NCI-H1417 treated with DMSO at 0.1 percent for 48 hours (cell line): ENCODE measurements at regions not wholly inside any gene's neighbourhood (a gene's known extent, or its start where the extent isn't known, plus 50 kb on each side); places are given as distances from the start of the nearest gene placed in this dataset.
A peak's percentile ranks its signal among the peaks of the same experiment; 100 is the strongest.

Experiments used
- DNase-seq: peaks from one replicate; lab custom pipeline; 2025; lab: John Stamatoyannopoulos, UW

DNA sequence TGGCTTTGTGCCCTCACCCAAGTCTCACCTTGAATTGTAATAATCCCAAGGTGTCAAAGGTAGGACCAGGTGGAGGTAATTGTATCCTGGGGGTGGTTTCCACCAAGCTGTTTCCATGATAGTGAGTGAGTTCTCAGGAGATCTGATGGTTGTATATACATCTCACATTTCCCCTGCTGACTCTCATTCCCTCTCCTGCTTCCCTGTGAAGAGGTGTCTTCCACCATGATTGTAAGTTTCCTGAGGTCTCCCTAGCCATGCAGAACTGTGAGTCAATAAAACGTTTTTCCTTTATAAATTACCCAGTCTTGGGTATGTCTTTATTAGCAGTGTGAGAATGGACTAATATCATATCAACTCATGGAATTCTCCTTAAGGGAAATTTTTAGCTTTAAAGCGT is 302.6 kb downstream of the LIG4 start:
- no peak for DNase-seq

DNA sequence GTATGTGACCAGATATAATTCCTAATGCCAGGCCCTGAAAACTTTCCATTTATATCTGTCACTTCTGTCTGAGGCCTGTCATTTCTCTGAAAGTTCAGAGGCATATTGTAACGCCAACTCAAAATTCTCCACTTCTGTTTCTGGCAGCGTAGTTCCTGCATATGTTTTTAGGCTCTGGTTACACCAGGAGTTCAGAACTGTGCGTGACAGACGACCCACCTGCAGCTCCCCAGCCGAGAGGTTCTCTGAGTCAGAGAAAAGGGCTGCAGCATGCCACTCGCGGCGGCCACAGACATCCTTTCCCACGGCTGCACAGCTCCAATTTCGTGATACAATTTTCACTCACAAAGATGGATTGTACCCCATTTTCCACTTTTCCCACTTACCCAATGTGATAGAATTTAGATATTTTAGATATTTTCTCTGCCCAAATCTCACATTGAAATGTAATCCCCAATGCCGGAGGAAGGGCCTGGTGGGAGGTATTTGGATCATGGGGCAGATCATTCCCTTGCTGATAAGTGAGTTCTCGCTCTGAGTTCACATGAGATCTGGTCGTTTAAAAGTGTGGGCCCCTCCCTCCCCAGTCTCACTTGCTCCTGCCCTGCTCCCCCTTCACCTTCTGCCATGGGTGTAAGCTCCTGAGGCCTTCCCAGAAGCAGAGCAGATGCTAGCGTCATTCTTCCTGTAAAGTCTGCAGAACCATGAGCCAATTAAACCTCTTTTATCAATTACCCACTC is 308.1 kb downstream of the LIG4 start:
- DNase-seq: no peak

DNA sequence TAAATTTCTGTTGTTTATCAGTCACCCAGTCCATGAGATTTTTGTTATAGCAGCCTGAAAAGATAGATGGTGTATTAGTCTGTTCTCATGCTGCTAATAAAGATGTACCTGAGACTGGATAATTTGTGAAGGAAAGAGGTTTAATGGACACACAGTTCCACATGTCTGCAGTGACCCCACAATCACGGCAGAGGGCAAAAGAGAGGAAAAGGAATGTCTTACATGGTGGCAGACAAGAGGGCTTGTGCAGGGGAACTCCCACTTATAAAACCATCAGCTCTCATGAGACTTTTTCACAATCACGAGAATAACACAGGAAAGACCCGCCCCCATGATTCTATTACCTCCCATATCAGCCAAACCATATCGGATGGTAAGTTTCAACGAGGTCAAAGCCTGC is 309.2 kb downstream of the LIG4 start:
- DNase-seq: no peak

- DNase-seq: no peak
These were observed 313.3 kb downstream of the LIG4 start for GRCh38 chr13:107901996-107902562.

DNA sequence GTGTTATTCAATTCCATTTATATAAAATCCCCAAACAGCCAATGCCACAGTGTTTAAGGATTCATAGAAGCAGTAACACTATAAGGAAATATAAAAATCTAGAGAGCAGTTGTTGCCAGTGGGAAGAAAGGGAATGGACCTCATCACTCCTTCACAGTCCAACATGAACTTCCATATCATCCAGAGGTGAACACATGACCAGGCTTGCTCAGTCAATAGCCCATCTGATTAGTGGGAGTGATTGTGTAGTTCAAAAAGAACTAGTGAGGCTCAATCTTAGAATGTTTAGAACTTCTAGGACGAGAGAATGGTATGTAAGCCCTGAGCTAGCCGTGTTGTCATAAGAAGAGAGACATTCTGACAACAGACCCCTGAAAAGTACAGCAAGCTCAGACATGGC is 314.1 kb downstream of the LIG4 start:
- DNase-seq: no peak

GRCh38 chr13:107900775-107901174 is 314.6 kb downstream of the LIG4 start:
- DNase-seq: no peak

DNA sequence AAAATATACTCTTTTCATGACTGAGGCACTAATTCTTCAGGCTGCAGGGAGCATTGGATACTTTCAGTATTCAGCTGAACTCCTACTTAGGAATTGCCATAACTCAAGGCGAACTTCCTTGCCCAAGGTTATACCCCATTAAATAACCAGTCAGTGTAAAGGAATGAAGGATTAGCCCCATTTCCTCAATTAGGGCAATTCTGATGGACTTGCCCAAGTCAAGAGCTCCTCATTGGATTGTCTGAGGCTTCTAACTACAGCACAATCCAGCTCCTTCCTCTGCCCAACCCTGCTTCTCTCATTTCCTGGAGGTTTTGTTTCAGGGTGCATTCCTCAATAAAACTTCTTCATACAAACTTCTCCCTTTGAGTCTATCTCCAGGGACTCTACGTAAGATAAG is 329.2 kb downstream of the LIG4 start:
- no peak for DNase-seq

DNA sequence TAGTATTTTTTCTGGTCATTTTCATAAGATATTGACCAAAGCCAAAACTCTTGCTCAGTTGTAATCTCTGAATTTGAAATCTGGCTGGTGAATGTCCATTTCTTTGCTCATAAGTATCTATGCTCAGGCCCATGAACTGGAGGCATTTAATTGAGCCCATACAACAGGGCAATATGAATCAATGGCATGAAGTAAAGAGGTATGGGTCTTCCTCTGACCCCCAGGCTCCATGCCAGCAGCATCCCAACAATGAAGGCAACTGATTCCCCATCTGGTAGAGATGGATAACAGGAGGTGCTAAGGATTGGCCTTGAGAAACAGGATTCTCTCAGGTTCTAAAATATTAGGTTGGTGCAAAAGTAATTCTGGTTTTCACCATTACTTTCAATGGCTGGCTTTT is 330.8 kb downstream of the LIG4 start:
- no peak for DNase-seq

- DNase-seq: no peak
These were observed 331.7 kb downstream of the LIG4 start for GRCh38 chr13:107883561-107884175.

DNA sequence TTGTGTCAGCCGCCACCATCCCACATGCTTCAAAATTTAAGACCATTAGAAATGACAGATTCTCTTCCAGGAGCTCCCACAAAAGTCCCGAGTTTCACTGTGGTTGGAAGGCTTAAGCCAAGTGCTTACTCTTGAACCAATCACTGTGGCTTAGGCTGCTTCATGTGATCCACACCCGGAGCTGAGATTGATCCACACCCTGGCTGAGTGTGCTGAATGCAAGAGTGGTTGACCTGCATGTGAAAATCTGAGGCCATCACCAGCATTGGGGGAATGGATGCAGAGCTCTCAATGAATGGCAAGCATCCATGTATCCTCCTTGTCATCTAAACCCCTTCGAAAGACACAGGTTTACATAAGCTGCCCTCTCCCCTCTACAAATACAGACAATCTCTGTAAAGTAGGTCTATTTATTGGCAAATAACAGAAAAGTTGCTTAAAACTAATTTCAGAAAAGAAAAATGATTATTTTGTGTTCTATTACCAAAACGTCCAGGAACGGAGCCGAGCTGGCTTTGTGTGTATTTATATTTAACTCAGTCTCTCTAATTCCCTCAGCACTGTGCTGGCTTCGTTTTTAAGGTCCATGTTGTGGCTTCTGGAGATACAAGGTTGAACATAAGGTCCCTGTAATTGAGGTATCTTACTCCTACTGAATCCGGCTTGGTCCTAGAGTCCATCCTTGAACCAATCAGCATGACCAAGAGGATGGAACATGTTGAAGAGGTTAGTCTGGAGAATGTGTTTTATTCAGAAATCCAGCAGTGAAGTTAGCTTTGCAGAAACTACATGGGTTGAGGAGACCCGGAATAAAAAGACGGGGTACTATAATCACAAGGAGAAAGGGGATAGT is 332.4 kb downstream of the LIG4 start:
- DNase-seq: no peak

DNA sequence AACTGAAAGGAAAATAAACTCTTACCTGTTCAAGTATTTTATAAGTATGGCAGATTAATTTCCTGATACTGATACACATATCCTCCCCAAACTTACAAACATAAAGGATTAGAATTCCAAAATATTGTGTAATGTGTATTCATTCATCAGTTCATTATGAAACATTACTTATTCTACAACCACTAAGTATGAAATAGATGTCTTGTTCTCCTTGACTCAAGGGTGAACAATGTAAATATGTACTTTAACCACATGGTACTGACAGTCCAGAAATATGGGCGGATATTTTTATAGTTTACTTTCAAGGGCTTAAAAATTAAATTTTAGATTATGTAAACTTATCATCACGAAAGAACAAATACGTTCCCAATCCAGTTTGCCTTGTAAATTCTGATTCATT is 334.0 kb downstream of the LIG4 start:
- no peak for DNase-seq

DNA sequence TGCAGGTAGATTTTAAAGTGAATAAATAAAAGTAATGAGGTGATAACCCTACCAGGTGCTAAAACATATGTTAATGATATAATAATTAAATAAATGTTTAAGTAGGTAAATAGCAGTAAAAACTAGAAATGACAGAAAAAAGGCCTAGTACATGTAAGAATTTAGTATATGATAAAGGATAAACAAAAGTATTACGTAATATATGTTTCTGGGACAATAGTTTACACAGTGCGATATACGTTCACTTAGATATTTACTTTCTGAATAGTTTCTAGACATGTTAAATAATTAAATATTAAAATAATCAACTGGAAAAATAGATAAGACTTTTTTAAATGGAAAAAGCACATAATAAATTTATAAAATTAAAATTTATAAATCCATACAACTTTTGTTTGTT is 340.9 kb downstream of the LIG4 start:
- DNase-seq: no peak

GRCh38 chr13:107873926-107874325 is 341.4 kb downstream of the LIG4 start:
- DNase-seq: no peak

DNA sequence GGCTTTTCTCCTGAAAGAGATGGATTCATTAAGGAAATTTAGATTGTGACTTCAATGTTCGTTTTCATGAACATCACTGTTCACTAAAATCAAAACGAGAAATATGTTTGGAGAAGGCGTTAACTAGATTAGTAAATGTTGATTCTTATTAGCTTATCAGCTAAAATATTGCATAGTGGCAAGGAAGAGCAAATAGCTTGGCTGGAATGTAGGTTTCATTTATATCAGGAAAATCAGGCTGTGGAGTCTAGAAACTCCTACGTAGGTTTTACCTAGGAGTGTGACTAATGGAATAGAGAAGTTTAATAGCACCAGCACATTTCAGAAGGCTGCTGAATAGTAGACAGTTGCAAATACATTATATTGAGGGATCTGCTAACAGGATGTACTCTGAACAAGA is 344.9 kb downstream of the LIG4 start:
- DNase-seq: no peak

DNA sequence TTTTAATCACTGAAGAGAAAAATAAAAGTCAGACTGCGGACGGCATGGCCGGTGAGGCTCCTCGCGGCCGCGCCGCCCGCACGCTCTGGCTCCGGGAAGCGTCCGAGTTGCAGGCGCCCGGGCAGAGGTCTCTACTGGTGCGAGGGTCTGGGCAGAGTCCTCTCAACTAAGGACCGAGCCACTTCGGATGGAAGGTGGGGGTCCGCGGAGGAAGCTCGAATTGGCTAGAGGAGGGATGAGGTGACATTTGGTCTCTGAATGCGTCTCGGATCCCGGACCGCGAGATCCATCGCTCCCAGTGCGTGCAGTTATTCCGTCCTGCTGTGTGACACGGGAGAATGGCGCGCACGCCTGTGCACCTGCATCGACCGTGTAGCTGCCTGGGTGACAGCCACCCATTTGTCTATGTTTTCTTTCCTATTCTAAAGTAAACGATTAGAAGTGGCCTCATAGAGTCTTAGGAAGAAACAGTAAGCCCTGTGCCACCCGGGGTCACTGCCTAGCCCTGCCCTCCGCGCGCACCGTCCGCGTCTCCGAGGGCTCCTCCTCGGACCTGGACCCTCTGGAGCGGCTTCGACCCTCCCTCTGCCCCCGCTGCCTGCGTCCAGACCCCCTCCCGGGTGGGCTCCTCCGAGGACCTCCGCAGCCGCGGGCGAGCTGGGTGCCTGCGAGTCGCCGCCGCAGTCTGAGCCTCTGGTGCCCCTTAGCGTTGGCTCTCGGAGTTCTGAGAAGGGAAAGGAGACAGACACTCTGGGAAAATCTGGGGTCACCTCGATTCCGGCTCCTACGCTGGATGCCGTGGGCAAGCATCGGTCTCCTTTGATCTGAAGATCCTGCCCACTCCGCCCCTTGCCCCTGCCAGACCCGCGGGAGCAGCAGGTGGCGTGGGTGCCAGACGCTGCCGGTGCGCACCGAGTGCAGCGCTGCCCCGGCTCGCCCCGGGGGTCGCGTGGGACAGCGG is 347.4 kb downstream of the LIG4 start:
- DNase-seq: peak; percentile 69

- peak; percentile 65 for DNase-seq
These were observed 348.3 kb downstream of the LIG4 start for GRCh38 chr13:107866941-107867623.

GRCh38 chr13:107866032-107866940 is 349.1 kb downstream of the LIG4 start:
- DNase-seq: peak; percentile 65

- no peak for DNase-seq
These were observed 349.7 kb downstream of the LIG4 start for GRCh38 chr13:107865643-107866031.

DNA sequence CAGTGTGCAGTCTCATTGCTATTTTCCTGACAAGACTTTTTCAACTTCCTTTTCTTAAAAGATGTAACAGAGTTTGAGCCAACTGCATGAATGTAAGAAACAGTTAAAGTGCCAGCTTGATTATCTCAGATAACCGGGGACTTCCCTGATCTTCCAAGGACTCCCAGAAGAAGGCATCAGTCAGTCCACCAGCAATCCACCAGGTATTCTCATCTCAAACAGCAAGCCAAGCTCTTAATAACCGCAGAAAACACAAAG is 350.1 kb downstream of the LIG4 start:
- no peak for DNase-seq
